ENCODE measurements at regions not wholly inside any gene's neighbourhood (a gene's known extent, or its start where the extent isn't known, plus 50 kb on each side); places are given as distances from the start of the nearest gene placed in this dataset.

- no peak for TF ChIP-seq RNF2 (IDR thresholded peaks at IDR 0.05; ENCODE audit: borderline replicate concordance, low read depth, low read length, missing control alignments, poor library complexity, severe bottlenecking)
These were observed 184.1 kb upstream of the ZFHX3 start (continued) for GRCh38 chr16:73231944-73232554.

All from H1 (cell line).